Spleen (tissue), 7 donors: ENCODE measurements at regions not wholly inside any gene's neighbourhood (a gene's known extent, or its start where the extent isn't known, plus 50 kb on each side); places are given as distances from the start of the nearest gene placed in this dataset.
"Not testable (repeated sequence)": the region's sequence is repeated elsewhere in the genome, so short reads cannot be mapped to it uniquely, and the experiment has no call there.

Source experiments
- CTCF ChIP-seq, 11 experiments: fragments of 200-600 bp in 7 of 11; fragments of 450-650 bp in 4 of 11; sonication (generic) in 4 of 11; IDR thresholded peaks in 8 of 11; conservative IDR thresholded peaks in 3 of 11; 1 replicate in 7 of 11; 2 replicates in 4 of 11; pipeline versions ENCODE4 v1.4.0 to v1.8.0; 2016 to 2021; ENCODE audit warnings: antibody characterized with exemption in 11 of 11, inconsistent platforms in 4 of 11, mild to moderate bottlenecking in 1 of 11
- POLR2A ChIP-seq, 3 donors: fragments of 450-650 bp; IDR thresholded peaks; one replicate each; pipeline ENCODE4 v1.5.1; 2017; ENCODE audit warnings: antibody characterized with exemption in 3 of 3, mild to moderate bottlenecking in 1 of 3
- donor health status: DM: no; HTN: no; CAD: no; lungs with moderate emphysema.
- donor health status: DM: no; HTN: no; CAD: no.
- donor health status: DM: no; HTN: no; CAD: no.

- TF ChIP-seq POLR2A (IDR thresholded peaks at IDR 0.05); CTCF (IDR thresholded peaks at IDR 0.05 in 8 of 11, conservative IDR thresholded peaks at IDR 0.05 in 3 of 11): not testable (repeated sequence)
These were observed 653.4 kb downstream of the TGIF2LX start for GRCh38 chrX:90575155-90575554.
